K562 (cell line): ENCODE measurements at regions not wholly inside any gene's neighbourhood (a gene's known extent, or its start where the extent isn't known, plus 50 kb on each side); places are given as distances from the start of the nearest gene placed in this dataset.

ENCODE experiments used
- ATAC-seq: fragments of 200-7000 bp; cut with Tn5 transposase; 3 replicates; pipeline ENCODE4 v1.9.1; 2020; ENCODE audit warnings: moderate library complexity
- BruUV-seq: library from RNA; stranded (reverse); fragments of 400-500 nt; replicated peaks from 2 replicates; lab custom pipeline; 2021; lab: Mats Ljungman, UMichigan
- CTCF ChIA-PET: fragments of 300-600 bp; formaldehyde crosslinking; extraction: SDS; loops from one replicate; lab custom pipeline; 2021; ENCODE audit warnings: low intra/inter-chr PET ratio; lab: Yijun Ruan, JAX
- POLR2A ChIA-PET: fragments of 300-600, 350-650 bp; sonication (Branson Sonifier 250); formaldehyde crosslinking; extraction: SDS; loops from one replicate; lab custom pipeline; 2021; ENCODE audit warnings: antibody characterized with exemption, inconsistent platforms; lab: Yijun Ruan, JAX
- DNase-seq, 4 experiments: peaks; one replicate each; pipeline versions ENCODE4 v3.0.0 to v3.0.0-alpha.2; 2011 to 2018; ENCODE audit warnings: low spot score in 3 of 4, mixed read lengths in 3 of 4; ENCODE audit errors: extremely low read depth in 1 of 4
- FAIRE-seq: peaks from 2 replicates; lab custom pipeline; 2011; peaks lifted over from hg19 to GRCh38; lab: Jason Lieb, UNC
- H2AFZ ChIP-seq: 2 replicates; pipeline ENCODE4 v1.6.0; 2011; ENCODE audit warnings: low read depth, low read length, control low read depth, inconsistent platforms
- H3K27ac ChIP-seq: fragments of 200-600 bp; 3 replicates; pipeline ENCODE4 v1.8.0; 2011; ENCODE audit warnings: low read depth, mild to moderate bottlenecking, control low read depth, inconsistent platforms, low read length, moderate library complexity, mixed read lengths; ENCODE audit errors: extremely low read depth
- H3K27me3 ChIP-seq, 2 experiments: fragments of 300-600 bp in 1 of 2; 2 replicates in 1 of 2; 3 replicates in 1 of 2; pipeline versions ENCODE4 v1.6.0 to v1.8.0; 2011; ENCODE audit warnings: inconsistent platforms in 2 of 2, low read length in 2 of 2, mild to moderate bottlenecking in 1 of 2, mixed read lengths in 1 of 2, moderate library complexity in 1 of 2; ENCODE audit not compliant: control insufficient read depth in 2 of 2, insufficient read depth in 2 of 2
- H3K36me3 ChIP-seq: fragments of 300-600 bp; 3 replicates; pipeline ENCODE4 v1.8.0; 2011; ENCODE audit warnings: mild to moderate bottlenecking, low read length, inconsistent platforms; ENCODE audit not compliant: control insufficient read depth, insufficient read depth
- H3K4me1 ChIP-seq, 2 experiments: fragments of 200-600 bp in 1 of 2; replicated peaks in 1 of 2; 2 replicates in 1 of 2; 3 replicates in 1 of 2; pipeline versions ENCODE4 v1.5.1 to v1.8.0; 2011; ENCODE audit warnings: inconsistent platforms in 2 of 2, low read length in 2 of 2, mild to moderate bottlenecking in 1 of 2, mixed read lengths in 1 of 2, moderate library complexity in 1 of 2; ENCODE audit not compliant: control insufficient read depth in 2 of 2, insufficient read depth in 2 of 2
- H3K4me2 ChIP-seq: 2 replicates; pipeline ENCODE4 v1.6.1; 2011; ENCODE audit warnings: low read length, control low read depth, inconsistent platforms, mixed read lengths; ENCODE audit not compliant: insufficient read depth
- H3K4me3 ChIP-seq: fragments of 200-600 bp; sonication (generic), shearing (Covaris generic); 2 replicates; pipeline ENCODE4 v1.5.1; 2016; ENCODE audit warnings: control low read depth, inconsistent platforms
- H3K79me2 ChIP-seq: fragments of 200-600 bp; 3 replicates; pipeline ENCODE4 v1.8.0; 2011; ENCODE audit warnings: low read length, inconsistent platforms; ENCODE audit not compliant: control insufficient read depth, insufficient read depth
- H3K9ac ChIP-seq, 2 experiments: 2 replicates each; pipeline versions ENCODE4 v1.6.0 to v1.6.1; 2011; ENCODE audit warnings: low read depth in 2 of 2, low read length in 2 of 2, control low read depth in 1 of 2, inconsistent platforms in 1 of 2, mild to moderate bottlenecking in 1 of 2, mixed read lengths in 1 of 2; ENCODE audit not compliant: insufficient read depth in 1 of 2
- H3K9me1 ChIP-seq: one replicate; pipeline ENCODE4 v1.6.0; 2011; ENCODE audit warnings: inconsistent platforms, mild to moderate bottlenecking, low read length, moderate library complexity; ENCODE audit not compliant: control insufficient read depth, insufficient read depth
- H3K9me3 ChIP-seq: replicated peaks from 2 replicates; pipeline ENCODE4 v1.5.1; 2011; ENCODE audit warnings: low read depth, low read length, inconsistent platforms; ENCODE audit not compliant: control insufficient read depth, insufficient read depth
- H4K20me1 ChIP-seq: replicated peaks from 2 replicates; pipeline ENCODE4 v1.6.1; 2011; ENCODE audit warnings: low read length, inconsistent platforms, mixed read lengths; ENCODE audit not compliant: control insufficient read depth, insufficient read depth
- ARID2 ChIP-seq: fragments of 450-650 bp; IDR thresholded peaks from 2 replicates; pipeline ENCODE4 v1.6.1; 2017; ENCODE audit warnings: antibody characterized with exemption, mild to moderate bottlenecking
- BCL6 ChIP-seq: fragments of 250-450 bp; sonication (Bioruptor Pico); IDR thresholded peaks from 2 replicates; pipeline ENCODE4 v1.4.0; 2020
- GTF2F1 ChIP-seq: IDR thresholded peaks from 2 replicates; pipeline ENCODE4 v1.6.1; 2011; ENCODE audit warnings: low read depth, low read length, improper control_type of control experiment
- HDGF ChIP-seq: fragments of 450-650 bp; IDR thresholded peaks from 2 replicates; pipeline ENCODE4 v1.6.1; 2016
- MAZ ChIP-seq, 2 experiments: fragments of 450-650 bp in 1 of 2; sonication (generic) in 1 of 2; formaldehyde crosslinking; IDR thresholded peaks in 1 of 2; conservative IDR thresholded peaks in 1 of 2; 2 replicates each; pipeline versions ENCODE4 v1.4.0 to v1.5.0; 2020; ENCODE audit warnings: mild to moderate bottlenecking in 1 of 2, missing genetic modification reagents in 1 of 2
- MBD1 ChIP-seq: fragments of 250-450 bp; sonication (Bioruptor Pico); IDR thresholded peaks from 2 replicates; pipeline ENCODE4 v1.8.0; 2022; ENCODE audit warnings: inconsistent platforms
- MBD2 ChIP-seq: sonication (generic); IDR thresholded peaks from 2 replicates; pipeline ENCODE4 v1.6.1; 2016; ENCODE audit warnings: low read depth, borderline replicate concordance
- RCOR1 ChIP-seq, 2 experiments: IDR thresholded peaks; 2 replicates each; pipeline ENCODE4 v1.6.1; 2012; ENCODE audit warnings: low read depth in 2 of 2, low read length in 2 of 2, borderline replicate concordance in 1 of 2, improper control_type of control experiment in 1 of 2
- RNF219 ChIP-seq: fragments of 250-450 bp; sonication (Bioruptor Pico); IDR thresholded peaks from 2 replicates; pipeline ENCODE4 v1.5.0; 2022; ENCODE audit warnings: mild to moderate bottlenecking
- SIN3A ChIP-seq, 2 experiments: fragments of 150-350 bp in 1 of 2; IDR thresholded peaks; 2 replicates each; pipeline ENCODE4 v1.6.1; 2011 to 2016; ENCODE audit warnings: borderline replicate concordance in 2 of 2, low read depth in 2 of 2, low read length in 2 of 2, mild to moderate bottlenecking in 2 of 2, moderate library complexity in 2 of 2; ENCODE audit not compliant: control insufficient read depth in 1 of 2
- SREBF2 ChIP-seq: sonication (generic); formaldehyde crosslinking; IDR thresholded peaks from 2 replicates; pipeline ENCODE4 v1.4.0; 2020; ENCODE audit warnings: mild to moderate bottlenecking, missing genetic modification reagents
- ZFP91 ChIP-seq: sonication (generic); formaldehyde crosslinking; IDR thresholded peaks from 2 replicates; pipeline ENCODE4 v1.8.0; 2022; ENCODE audit warnings: mild to moderate bottlenecking, missing genetic modification reagents
- ZKSCAN3 ChIP-seq: fragments of 250-450 bp; sonication (Bioruptor Pico); IDR thresholded peaks from 2 replicates; pipeline ENCODE4 v1.4.0; 2020
- ZNF592 ChIP-seq: fragments of 450-650 bp; IDR thresholded peaks from 2 replicates; pipeline ENCODE4 v1.6.1; 2017; ENCODE audit warnings: antibody characterized with exemption, mild to moderate bottlenecking
- ZSCAN29 ChIP-seq: fragments of 450-650 bp; IDR thresholded peaks from 2 replicates; pipeline ENCODE4 v1.6.1; 2017
- WGBS: fragments of 100-300 bp; shearing (Covaris generic); methylation state at CpG from one replicate; pipeline ENCODE4 v1.1.6; 2016; ENCODE audit warnings: low coverage, mixed read lengths; ENCODE audit not compliant: insufficient coverage; ENCODE audit errors: missing lambda C conversion rate; 5-methylcytosine and 5-hydroxymethylcytosine counted together
- in situ Hi-C: fragments of 300-500 bp; cut with MboI; formaldehyde crosslinking; loops from 4 replicates; pipeline ENCODE4 v1.15.0; 2018; ENCODE audit warnings: inconsistent platforms, mixed read lengths
- intact Hi-C: fragments of 100-400 bp; cut with micrococcal nuclease; formaldehyde crosslinking; loops from 2 replicates; pipeline ENCODE4 v1.14.2; 2022

- no peak for ATAC-seq
- Histone ChIP-seq H3K9me1 (no peaks in the 10 kb centered on the region), H4K20me1 (no peaks in the 10 kb centered on the region; the same call in 1 of the 2 replicates), H3K27me3 (no peaks in the 10 kb centered on the region), H3K4me2 (no peak overlapping the region), H2AFZ (no peak overlapping the region), H3K79me2 (no peaks in the 10 kb centered on the region), H3K36me3 (no peaks in the 10 kb centered on the region), H3K27ac (no peak overlapping the region), H3K9me3 (no peaks in the 10 kb centered on the region), H3K4me1 (no peaks in the 10 kb centered on the region), H3K4me3 (no peak overlapping the region), H3K9ac (no peak overlapping the region)
- ChIA-PET POLR2A (no interaction called here), CTCF (no interaction called here)
- no TSS peak for BruUV-seq
- intact Hi-C loops (no loop called here), in situ Hi-C loops (no loop called here)
- no peak for FAIRE-seq
- DNase-seq, result no peak
- WGBS, result 0% methylated on average over 2 of the region's 2 CpGs
- TF ChIP-seq BCL6 (CRISPR knock-in tag), result no peak
- no peak for TF ChIP-seq MAZ (CRISPR knock-in tag; conservative IDR thresholded peaks at IDR 0.05 in 1 of 2, IDR thresholded peaks at IDR 0.05 in 1 of 2)
- TF ChIP-seq ZKSCAN3 (CRISPR knock-in tag), result no peak
- no peak for TF ChIP-seq ARID2
- TF ChIP-seq SIN3A (IDR thresholded peaks at IDR 0.05; ENCODE audit: borderline replicate concordance in 2 of 2, control insufficient read depth in 1 of 2, low read depth in 2 of 2, low read length in 2 of 2), result no peak
- no peak for TF ChIP-seq HDGF
- no peak for TF ChIP-seq MBD1
- no peak for TF ChIP-seq SREBF2 (CRISPR knock-in tag)
- no peak for TF ChIP-seq GTF2F1
- no peak for TF ChIP-seq MBD2
- no peak for TF ChIP-seq RCOR1 (IDR thresholded peaks at IDR 0.05; ENCODE audit: borderline replicate concordance in 1 of 2, low read depth in 2 of 2, low read length in 2 of 2)
- no peak for TF ChIP-seq ZSCAN29
- TF ChIP-seq ZNF592, result no peak
- TF ChIP-seq ZFP91 (CRISPR knock-in tag), result no peak
- no peak for TF ChIP-seq RNF219 (CRISPR knock-in tag)
These were observed 190.6 kb downstream of the MRPL39 start for GRCh38 chr21:25416669-25417068.
